ENCODE measurements at regions not wholly inside any gene's neighbourhood (a gene's known extent, or its start where the extent isn't known, plus 50 kb on each side); places are given as distances from the start of the nearest gene placed in this dataset.

- TF ChIP-seq REST (IDR thresholded peaks at IDR 0.05; ENCODE audit: insufficient read depth in 1 of 2, low read depth in 2 of 2, low read length in 2 of 2) (no peak), POLR2AphosphoS5 (IDR thresholded peaks at IDR 0.05; ENCODE audit: low read depth, low read length) (no peak), FOXP2 (optimal IDR thresholded peaks at IDR 0.05; ENCODE audit: borderline replicate concordance, extremely low read depth, extremely low read length, insufficient read depth) (no peak), TAF1 (IDR thresholded peaks at IDR 0.05; ENCODE audit: borderline replicate concordance, insufficient read depth, low read length) (no peak), SIN3A (IDR thresholded peaks at IDR 0.05; ENCODE audit: borderline replicate concordance, insufficient read depth, low read length) (no peak)
These were observed 140.7 kb upstream of the ANKRD1 start for GRCh38 chr10:91061608-91062007.

- TF ChIP-seq POLR2AphosphoS5 (IDR thresholded peaks at IDR 0.05; ENCODE audit: low read depth, low read length) (no peak), TAF1 (IDR thresholded peaks at IDR 0.05; ENCODE audit: borderline replicate concordance, insufficient read depth, low read length) (no peak), REST (IDR thresholded peaks at IDR 0.05; ENCODE audit: insufficient read depth in 1 of 2, low read depth in 2 of 2, low read length in 2 of 2) (no peak), SIN3A (IDR thresholded peaks at IDR 0.05; ENCODE audit: borderline replicate concordance, insufficient read depth, low read length) (no peak), FOXP2 (optimal IDR thresholded peaks at IDR 0.05; ENCODE audit: borderline replicate concordance, extremely low read depth, extremely low read length, insufficient read depth) (no peak)
These were observed 141.2 kb upstream of the ANKRD1 start for GRCh38 chr10:91062091-91062490.

GRCh38 chr10:91071786-91072185 lies 148.7 kb upstream of the PCGF5 start:
- no peak for TF ChIP-seq REST (IDR thresholded peaks at IDR 0.05; ENCODE audit: insufficient read depth in 1 of 2, low read depth in 2 of 2, low read length in 2 of 2)
- no peak for TF ChIP-seq TAF1 (IDR thresholded peaks at IDR 0.05; ENCODE audit: borderline replicate concordance, insufficient read depth, low read length)
- TF ChIP-seq SIN3A (IDR thresholded peaks at IDR 0.05; ENCODE audit: borderline replicate concordance, insufficient read depth, low read length): no peak
- no peak for TF ChIP-seq POLR2AphosphoS5 (IDR thresholded peaks at IDR 0.05; ENCODE audit: low read depth, low read length)
- no peak for TF ChIP-seq FOXP2 (optimal IDR thresholded peaks at IDR 0.05; ENCODE audit: borderline replicate concordance, extremely low read depth, extremely low read length, insufficient read depth)

GRCh38 chr10:91073286-91073979 lies 147.0 kb upstream of the PCGF5 start:
- TF ChIP-seq TAF1 (IDR thresholded peaks at IDR 0.05; ENCODE audit: borderline replicate concordance, insufficient read depth, low read length): no peak
- no peak for TF ChIP-seq FOXP2 (optimal IDR thresholded peaks at IDR 0.05; ENCODE audit: borderline replicate concordance, extremely low read depth, extremely low read length, insufficient read depth)
- TF ChIP-seq SIN3A (IDR thresholded peaks at IDR 0.05; ENCODE audit: borderline replicate concordance, insufficient read depth, low read length): no peak
- TF ChIP-seq POLR2AphosphoS5 (IDR thresholded peaks at IDR 0.05; ENCODE audit: low read depth, low read length): no peak
- TF ChIP-seq REST (IDR thresholded peaks at IDR 0.05; ENCODE audit: insufficient read depth in 1 of 2, low read depth in 2 of 2, low read length in 2 of 2): no peak
